ENCODE measurements at regions not wholly inside any gene's neighbourhood (a gene's known extent, or its start where the extent isn't known, plus 50 kb on each side); places are given as distances from the start of the nearest gene placed in this dataset.

GRCh38 chr5:88557131-88557530 lies 288.5 kb upstream of the TMEM161B start (continued):
- TF ChIP-seq CTCF (IDR thresholded peaks at IDR 0.05; ENCODE audit: control extremely low read depth in 1 of 3, insufficient read depth in 1 of 3, low read depth in 1 of 3, low read length in 3 of 3) (no peak), RXRA (IDR thresholded peaks at IDR 0.05; ENCODE audit: insufficient read depth, low read depth, low read length) (no peak), SIX5 (IDR thresholded peaks at IDR 0.05; ENCODE audit: low read depth, low read length) (no peak), USF2 (IDR thresholded peaks at IDR 0.05; ENCODE audit: low read length) (no peak), KDM1A (IDR thresholded peaks at IDR 0.05; ENCODE audit: borderline replicate concordance, low read length) (no peak), CBX5 (IDR thresholded peaks at IDR 0.05; ENCODE audit: low read depth, low read length) (no peak), CBX8 (IDR thresholded peaks at IDR 0.05; ENCODE audit: borderline replicate concordance, low read depth, low read length) (no peak), CREB1 (IDR thresholded peaks at IDR 0.05) (no peak)
